Nephron progenitor cell (in vitro differentiated cells): ENCODE measurements at regions not wholly inside any gene's neighbourhood (a gene's known extent, or its start where the extent isn't known, plus 50 kb on each side); places are given as distances from the start of the nearest gene placed in this dataset.

Experiments used
- DNase-seq: peaks from one replicate; pipeline ENCODE4 v3.0.0; 2021
- H3K27ac Mint-ChIP-seq: 2 replicates; pipeline ENCODE4 v1.8.0; 2021; ENCODE audit warnings: mild to moderate bottlenecking, moderate library complexity, mixed read lengths
- H3K27me3 Mint-ChIP-seq: 2 replicates; pipeline ENCODE4 v1.8.0; 2021; ENCODE audit warnings: mild to moderate bottlenecking, low read depth, mixed read lengths; ENCODE audit not compliant: poor library complexity
- H3K36me3 Mint-ChIP-seq: 2 replicates; pipeline ENCODE4 v1.8.0; 2021; ENCODE audit warnings: low read depth, mixed read lengths
- H3K4me1 Mint-ChIP-seq: 2 replicates; pipeline ENCODE4 v1.8.0; 2021; ENCODE audit warnings: mixed read lengths
- H3K4me3 Mint-ChIP-seq: 2 replicates; pipeline ENCODE4 v1.8.0; 2021; ENCODE audit warnings: mild to moderate bottlenecking, moderate library complexity, mixed read lengths
- H3K9me3 Mint-ChIP-seq: 2 replicates; pipeline ENCODE4 v1.8.0; 2021; ENCODE audit warnings: mild to moderate bottlenecking, moderate library complexity, mixed read lengths
- TF ChIP-seq, protein P1 (sequence below): fragments of 200-600 bp; sonication (generic); IDR thresholded peaks from 2 replicates; pipeline ENCODE4 v1.5.0; 2021; ENCODE audit warnings: antibody characterized with exemption

- no peak overlapping the region for H3K27ac Mint-ChIP-seq
- H3K27me3 Mint-ChIP-seq: peaks cover 52% of the 10 kb centered on the region
- no peaks in the 10 kb centered on the region for H3K36me3 Mint-ChIP-seq
- TF ChIP-seq, protein P1, sequence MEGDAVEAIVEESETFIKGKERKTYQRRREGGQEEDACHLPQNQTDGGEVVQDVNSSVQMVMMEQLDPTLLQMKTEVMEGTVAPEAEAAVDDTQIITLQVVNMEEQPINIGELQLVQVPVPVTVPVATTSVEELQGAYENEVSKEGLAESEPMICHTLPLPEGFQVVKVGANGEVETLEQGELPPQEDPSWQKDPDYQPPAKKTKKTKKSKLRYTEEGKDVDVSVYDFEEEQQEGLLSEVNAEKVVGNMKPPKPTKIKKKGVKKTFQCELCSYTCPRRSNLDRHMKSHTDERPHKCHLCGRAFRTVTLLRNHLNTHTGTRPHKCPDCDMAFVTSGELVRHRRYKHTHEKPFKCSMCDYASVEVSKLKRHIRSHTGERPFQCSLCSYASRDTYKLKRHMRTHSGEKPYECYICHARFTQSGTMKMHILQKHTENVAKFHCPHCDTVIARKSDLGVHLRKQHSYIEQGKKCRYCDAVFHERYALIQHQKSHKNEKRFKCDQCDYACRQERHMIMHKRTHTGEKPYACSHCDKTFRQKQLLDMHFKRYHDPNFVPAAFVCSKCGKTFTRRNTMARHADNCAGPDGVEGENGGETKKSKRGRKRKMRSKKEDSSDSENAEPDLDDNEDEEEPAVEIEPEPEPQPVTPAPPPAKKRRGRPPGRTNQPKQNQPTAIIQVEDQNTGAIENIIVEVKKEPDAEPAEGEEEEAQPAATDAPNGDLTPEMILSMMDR: no peak
- H3K4me3 Mint-ChIP-seq: no peak overlapping the region
- no peaks in the 10 kb centered on the region for H3K9me3 Mint-ChIP-seq
- peaks cover 54% of the 10 kb centered on the region for H3K4me1 Mint-ChIP-seq
- DNase-seq: no peak
Observed at GRCh38 chr17:34725008-34725407, 145.6 kb downstream of the TMEM132E start.

GRCh38 chr17:34723875-34724274 lies 144.5 kb downstream of the TMEM132E start:
- H3K9me3 Mint-ChIP-seq: no peaks in the 10 kb centered on the region
- no peak overlapping the region for H3K4me3 Mint-ChIP-seq
- TF ChIP-seq, protein P1: no peak
- H3K27ac Mint-ChIP-seq: no peak overlapping the region
- DNase-seq: no peak
- H3K4me1 Mint-ChIP-seq: peaks cover 52% of the 10 kb centered on the region
- H3K27me3 Mint-ChIP-seq: peaks cover 52% of the 10 kb centered on the region
- H3K36me3 Mint-ChIP-seq: no peaks in the 10 kb centered on the region

GRCh38 chr17:34721326-34721725 lies 141.9 kb downstream of the TMEM132E start:
- H3K4me3 Mint-ChIP-seq: no peak overlapping the region
- no peak overlapping the region for H3K27ac Mint-ChIP-seq
- H3K9me3 Mint-ChIP-seq: no peaks in the 10 kb centered on the region
- peaks cover 30% of the 10 kb centered on the region for H3K4me1 Mint-ChIP-seq
- no peaks in the 10 kb centered on the region for H3K36me3 Mint-ChIP-seq
- TF ChIP-seq, protein P1: no peak
- DNase-seq: no peak
- H3K27me3 Mint-ChIP-seq: peaks cover 62% of the 10 kb centered on the region

GRCh38 chr17:34720760-34721159 lies 141.4 kb downstream of the TMEM132E start:
- no peak for DNase-seq
- Mint-ChIP-seq H3K9me3 (no peaks in the 10 kb centered on the region), H3K36me3 (no peaks in the 10 kb centered on the region), H3K4me1 (peaks cover 25% of the 10 kb centered on the region), H3K27me3 (peaks cover 57% of the 10 kb centered on the region), H3K27ac (no peak overlapping the region), H3K4me3 (no peak overlapping the region)
- TF ChIP-seq, protein P1: no peak

- Mint-ChIP-seq H3K9me3 (no peaks in the 10 kb centered on the region), H3K36me3 (no peaks in the 10 kb centered on the region), H3K27me3 (peaks cover 46% of the 10 kb centered on the region), H3K4me3 (no peak overlapping the region), H3K27ac (no peak overlapping the region), H3K4me1 (peaks cover 14% of the 10 kb centered on the region)
- TF ChIP-seq, protein P1: no peak
- DNase-seq: no peak
Observed at GRCh38 chr17:34719569-34719968, 140.2 kb downstream of the TMEM132E start.

DNA sequence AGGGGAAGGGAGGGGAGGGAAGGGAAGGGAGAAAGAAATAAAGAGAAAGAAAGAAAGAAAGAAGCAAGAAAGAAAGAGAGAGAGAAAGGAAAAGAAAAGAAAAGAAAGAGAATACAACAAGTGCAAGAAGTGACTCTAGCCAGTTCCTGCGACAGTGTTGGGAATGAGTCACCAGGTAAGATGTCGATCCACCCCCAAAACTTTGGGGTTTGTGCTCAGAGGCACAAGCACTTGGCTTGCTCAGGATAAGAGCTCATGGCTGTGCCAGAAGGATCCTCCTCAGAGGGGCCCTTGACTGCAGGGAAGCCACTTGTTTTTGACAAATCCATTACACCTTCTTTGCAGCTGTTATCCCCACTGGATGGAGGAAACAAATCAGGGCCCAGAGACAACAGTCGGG lies 137.7 kb downstream of the TMEM132E start:
- TF ChIP-seq, protein P1: no peak
- DNase-seq: no peak
- Mint-ChIP-seq H3K4me3 (no peak overlapping the region), H3K9me3 (no peaks in the 10 kb centered on the region), H3K27ac (no peak overlapping the region), H3K27me3 (peaks cover 52% of the 10 kb centered on the region), H3K4me1 (no peaks in the 10 kb centered on the region), H3K36me3 (no peaks in the 10 kb centered on the region)
